HG03558 (cell line): ENCODE measurements at regions not wholly inside any gene's neighbourhood (a gene's known extent, or its start where the extent isn't known, plus 50 kb on each side); places are given as distances from the start of the nearest gene placed in this dataset.
"Not testable (repeated sequence)": the region's sequence is repeated elsewhere in the genome, so short reads cannot be mapped to it uniquely, and the experiment has no call there.

Source experiments
- ATAC-seq: cut with Tn5 transposase; IDR thresholded peaks from one replicate; pipeline ENCODE4 v1.9.1; 2021; ENCODE audit warnings: moderate number of reproducible peaks; ENCODE audit not compliant: unreplicated experiment; ENCODE audit errors: extremely low read depth

GRCh38 chr6:112401083-112401482 lies 54.0 kb downstream of the RFPL4B start:
- ATAC-seq = no peak

GRCh38 chr6:112407101-112407590 lies 60.0 kb downstream of the RFPL4B start:
- ATAC-seq = no peak

- ATAC-seq = no peak
Observed at GRCh38 chr6:112408522-112408921, 61.4 kb downstream of the RFPL4B start.

- ATAC-seq = no peak
Observed at GRCh38 chr6:112409311-112409710, 62.2 kb downstream of the RFPL4B start.

GRCh38 chr6:112413780-112414179 lies 66.7 kb downstream of the RFPL4B start:
- no peak for ATAC-seq

- no peak for ATAC-seq
Observed at GRCh38 chr6:112415366-112415765, 68.2 kb downstream of the RFPL4B start.

GRCh38 chr6:112416866-112417265 lies 69.7 kb downstream of the RFPL4B start:
- no peak for ATAC-seq

GRCh38 chr6:112427011-112427410 lies 79.9 kb downstream of the RFPL4B start:
- not testable (repeated sequence) for ATAC-seq

GRCh38 chr6:112427499-112427898 lies 80.4 kb downstream of the RFPL4B start:
- ATAC-seq = no peak

GRCh38 chr6:112428477-112428876 lies 81.3 kb downstream of the RFPL4B start:
- ATAC-seq = no peak

GRCh38 chr6:112429226-112429625 lies 82.1 kb downstream of the RFPL4B start:
- ATAC-seq = no peak

GRCh38 chr6:112431803-112432202 lies 84.7 kb downstream of the RFPL4B start:
- ATAC-seq = no peak

- ATAC-seq = no peak
Observed at GRCh38 chr6:112432853-112433252, 85.7 kb downstream of the RFPL4B start.

- no peak for ATAC-seq
Observed at GRCh38 chr6:112433457-112433856, 86.3 kb downstream of the RFPL4B start.

GRCh38 chr6:112434896-112435435 lies 87.8 kb downstream of the RFPL4B start:
- no peak for ATAC-seq

GRCh38 chr6:112437058-112437457 lies 89.9 kb downstream of the RFPL4B start:
- ATAC-seq = no peak

- no peak for ATAC-seq
Observed at GRCh38 chr6:112439010-112439409, 91.9 kb downstream of the RFPL4B start.

- ATAC-seq = no peak
Observed at GRCh38 chr6:112439432-112439831, 92.3 kb downstream of the RFPL4B start.

GRCh38 chr6:112441607-112442006 lies 94.5 kb downstream of the RFPL4B start:
- ATAC-seq = no peak

- ATAC-seq = no peak
Observed at GRCh38 chr6:112443179-112444065, 96.3 kb downstream of the RFPL4B start.

GRCh38 chr6:112448786-112449185 lies 101.7 kb downstream of the RFPL4B start:
- not testable (repeated sequence) for ATAC-seq

- no peak for ATAC-seq
Observed at GRCh38 chr6:112450663-112451062, 103.5 kb downstream of the RFPL4B start.
